H1 (cell line): ENCODE measurements at regions not wholly inside any gene's neighbourhood (a gene's known extent, or its start where the extent isn't known, plus 50 kb on each side); places are given as distances from the start of the nearest gene placed in this dataset.

ENCODE experiments used
- BRCA1 ChIP-seq: IDR thresholded peaks from 2 replicates; pipeline ENCODE4 v1.6.1; 2012; ENCODE audit warnings: low read depth, low read length, improper control_type of control experiment
- CREB1 ChIP-seq: IDR thresholded peaks from 2 replicates; pipeline ENCODE4 v1.6.1; 2012; ENCODE audit warnings: inconsistent platforms
- JUN ChIP-seq: IDR thresholded peaks from 2 replicates; pipeline ENCODE4 v1.6.1; 2011; ENCODE audit warnings: low read depth, mild to moderate bottlenecking, improper control_type of control experiment, low read length
- NANOG ChIP-seq: IDR thresholded peaks from 2 replicates; pipeline ENCODE4 v1.6.1; 2011; ENCODE audit warnings: low read length, low read depth, mild to moderate bottlenecking, inconsistent platforms; ENCODE audit not compliant: insufficient read depth, poor library complexity, severe bottlenecking
- POLR2AphosphoS5 ChIP-seq: IDR thresholded peaks from 2 replicates; pipeline ENCODE4 v1.6.1; 2011; ENCODE audit warnings: low read depth, low read length
- RAD21 ChIP-seq, 2 experiments: IDR thresholded peaks in 1 of 2; conservative IDR thresholded peaks in 1 of 2; 2 replicates each; pipeline ENCODE4 v1.6.1; 2011; ENCODE audit warnings: low read depth in 2 of 2, low read length in 2 of 2, improper control_type of control experiment in 1 of 2, inconsistent platforms in 1 of 2, mild to moderate bottlenecking in 1 of 2, moderate library complexity in 1 of 2
- TAF1 ChIP-seq: IDR thresholded peaks from 2 replicates; pipeline ENCODE4 v1.6.1; 2011; ENCODE audit warnings: mild to moderate bottlenecking, low read depth, low read length
- YY1 ChIP-seq: IDR thresholded peaks from 2 replicates; pipeline ENCODE4 v1.6.1; 2011; ENCODE audit warnings: low read depth, mild to moderate bottlenecking, low read length
- TF ChIP-seq, protein P1 (sequence below), 3 experiments: IDR thresholded peaks; 1 replicate in 2 of 3; 2 replicates in 1 of 3; pipeline versions ENCODE4 v1.5.1 to v1.6.1; 2011; ENCODE audit warnings: low read length in 3 of 3, mild to moderate bottlenecking in 3 of 3, inconsistent platforms in 2 of 3, low read depth in 1 of 3, moderate library complexity in 1 of 3; ENCODE audit not compliant: insufficient read depth in 1 of 3; ENCODE audit errors: control extremely low read depth in 1 of 3
- TF ChIP-seq, protein P2 (sequence below): IDR thresholded peaks from 2 replicates; pipeline ENCODE4 v1.6.1; 2012; ENCODE audit warnings: low read length, inconsistent platforms

DNA sequence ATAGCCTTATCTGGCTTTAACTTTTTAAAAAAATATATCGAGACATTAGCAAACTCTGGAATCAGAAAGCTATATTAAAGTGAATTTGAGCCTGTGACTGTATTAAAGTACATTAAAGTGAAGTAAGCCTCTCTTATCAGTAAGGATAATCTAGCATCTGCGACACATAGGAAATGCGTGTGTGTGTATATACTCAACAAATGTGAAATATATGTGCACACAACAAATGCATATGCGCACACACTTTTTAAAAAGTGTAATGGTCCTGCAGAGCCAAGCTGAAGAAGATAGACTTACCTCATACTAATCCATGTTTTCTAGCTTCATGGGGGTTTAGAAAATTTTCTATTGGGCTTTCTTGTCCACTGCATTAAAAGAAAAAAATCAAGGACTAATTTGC, 437.1 kb downstream of the ZIC1 start:
- TF ChIP-seq, protein P1, sequence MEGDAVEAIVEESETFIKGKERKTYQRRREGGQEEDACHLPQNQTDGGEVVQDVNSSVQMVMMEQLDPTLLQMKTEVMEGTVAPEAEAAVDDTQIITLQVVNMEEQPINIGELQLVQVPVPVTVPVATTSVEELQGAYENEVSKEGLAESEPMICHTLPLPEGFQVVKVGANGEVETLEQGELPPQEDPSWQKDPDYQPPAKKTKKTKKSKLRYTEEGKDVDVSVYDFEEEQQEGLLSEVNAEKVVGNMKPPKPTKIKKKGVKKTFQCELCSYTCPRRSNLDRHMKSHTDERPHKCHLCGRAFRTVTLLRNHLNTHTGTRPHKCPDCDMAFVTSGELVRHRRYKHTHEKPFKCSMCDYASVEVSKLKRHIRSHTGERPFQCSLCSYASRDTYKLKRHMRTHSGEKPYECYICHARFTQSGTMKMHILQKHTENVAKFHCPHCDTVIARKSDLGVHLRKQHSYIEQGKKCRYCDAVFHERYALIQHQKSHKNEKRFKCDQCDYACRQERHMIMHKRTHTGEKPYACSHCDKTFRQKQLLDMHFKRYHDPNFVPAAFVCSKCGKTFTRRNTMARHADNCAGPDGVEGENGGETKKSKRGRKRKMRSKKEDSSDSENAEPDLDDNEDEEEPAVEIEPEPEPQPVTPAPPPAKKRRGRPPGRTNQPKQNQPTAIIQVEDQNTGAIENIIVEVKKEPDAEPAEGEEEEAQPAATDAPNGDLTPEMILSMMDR (IDR thresholded peaks at IDR 0.05; ENCODE audit: control extremely low read depth in 1 of 3, insufficient read depth in 1 of 3, low read depth in 1 of 3, low read length in 3 of 3): no peak
- TF ChIP-seq BRCA1 (no peak), TAF1 (no peak), NANOG (no peak), RAD21 (IDR thresholded peaks at IDR 0.05 in 1 of 2, conservative IDR thresholded peaks at IDR 0.05 in 1 of 2; ENCODE audit: low read depth in 2 of 2, low read length in 2 of 2) (no peak), YY1 (no peak), CREB1 (no peak), POLR2AphosphoS5 (no peak), JUN (no peak)
- TF ChIP-seq, protein P2, sequence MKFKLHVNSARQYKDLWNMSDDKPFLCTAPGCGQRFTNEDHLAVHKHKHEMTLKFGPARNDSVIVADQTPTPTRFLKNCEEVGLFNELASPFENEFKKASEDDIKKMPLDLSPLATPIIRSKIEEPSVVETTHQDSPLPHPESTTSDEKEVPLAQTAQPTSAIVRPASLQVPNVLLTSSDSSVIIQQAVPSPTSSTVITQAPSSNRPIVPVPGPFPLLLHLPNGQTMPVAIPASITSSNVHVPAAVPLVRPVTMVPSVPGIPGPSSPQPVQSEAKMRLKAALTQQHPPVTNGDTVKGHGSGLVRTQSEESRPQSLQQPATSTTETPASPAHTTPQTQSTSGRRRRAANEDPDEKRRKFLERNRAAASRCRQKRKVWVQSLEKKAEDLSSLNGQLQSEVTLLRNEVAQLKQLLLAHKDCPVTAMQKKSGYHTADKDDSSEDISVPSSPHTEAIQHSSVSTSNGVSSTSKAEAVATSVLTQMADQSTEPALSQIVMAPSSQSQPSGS: no peak
